ENCODE measurements at regions not wholly inside any gene's neighbourhood (a gene's known extent, or its start where the extent isn't known, plus 50 kb on each side); places are given as distances from the start of the nearest gene placed in this dataset.

- ChIA-PET POLR2A (interaction anchor here (6.2 kb wide), 1 partner anchor 9 kb away, joined by 59 read pairs; no protein-coding TSS in a partner anchor), SMC1A (ENCODE audit: uncharacterized antibody, unreplicated experiment) (interaction anchor here (0.6 to 2.0 kb wide), 7 partner anchors 10 to 133 kb away, joined by 3 to 7 read pairs (median 3); no protein-coding TSS in a partner anchor), CTCF (interaction anchor here (0.6 to 1.9 kb wide), 4 partner anchors 9 to 133 kb away, joined by 3 to 12 read pairs (median 4); no protein-coding TSS in a partner anchor), RAD21 (ENCODE audit: unreplicated experiment) (interaction anchor here (6.7 kb wide), 1 partner anchor 9 kb away, joined by 74 read pairs; no protein-coding TSS in a partner anchor)
- no peak overlapping the region for H2AFZ ChIP-seq (ENCODE audit: control insufficient read depth, low read depth, low read length)
- H3K27ac ChIP-seq (ENCODE audit: control insufficient read depth, insufficient read depth), result no peak overlapping the region
- H3K9ac ChIP-seq (ENCODE audit: control insufficient read depth, insufficient read depth, low read length), result no peak overlapping the region
- FAIRE-seq (no peak), DNase-seq (ENCODE audit: low read depth, low spot score) (no peak), ATAC-seq (no peak)
- intact Hi-C loops (cut with micrococcal nuclease; ENCODE audit: unreplicated experiment) (no loop called here), in situ Hi-C loops (cut with MboI) (no loop called here)
- H3K36me3 ChIP-seq (ENCODE audit: control insufficient read depth in 2 of 2, insufficient read depth in 2 of 2, low read length in 1 of 2), result no peaks in the 10 kb centered on the region
- no peak overlapping the region for H3K4me3 ChIP-seq
- no peaks in the 10 kb centered on the region for H4K20me1 ChIP-seq (ENCODE audit: control insufficient read depth, insufficient read depth)
- no peaks in the 10 kb centered on the region; a peak in 1 of 4 replicates for H3K27me3 ChIP-seq (replicated peaks in 1 of 2; ENCODE audit: control insufficient read depth in 2 of 2, insufficient read depth in 2 of 2, low read length in 1 of 2)
- peaks cover 6% of the 10 kb centered on the region; the same call in 2 of the 3 replicates for H3K9me3 ChIP-seq (replicated peaks; ENCODE audit: control insufficient read depth, insufficient read depth, low read length)
- H3K4me2 ChIP-seq (ENCODE audit: control insufficient read depth, insufficient read depth), result no peak overlapping the region
- no TSS peak for BruUV-seq (replicated peaks)
- H3K79me2 ChIP-seq (ENCODE audit: control insufficient read depth, insufficient read depth, low read length), result no peaks in the 10 kb centered on the region
- peaks cover 64% of the 10 kb centered on the region for H3K4me1 ChIP-seq (ENCODE audit: control insufficient read depth, insufficient read depth, low read length)
- 88% methylated on average over 14 of the region's 14 CpGs for WGBS (ENCODE audit: insufficient coverage, insufficient replicate concordance, low lambda C conversion rate, missing lambda C conversion rate)
- TF ChIP-seq GABPA (IDR thresholded peaks at IDR 0.05; ENCODE audit: low read depth) (no peak), ZNF217 (IDR thresholded peaks at IDR 0.05) (no peak), TCF3 (IDR thresholded peaks at IDR 0.05; ENCODE audit: borderline replicate concordance, insufficient read depth, low read depth, low read length) (no peak), ATF2 (IDR thresholded peaks at IDR 0.05; ENCODE audit: low read length) (no peak), E2F8 (IDR thresholded peaks at IDR 0.05; ENCODE audit: low read depth, partially characterized antibody) (no peak), HSF1 (IDR thresholded peaks at IDR 0.05; ENCODE audit: low read depth, low read length) (no peak), CUX1 (IDR thresholded peaks at IDR 0.05; ENCODE audit: insufficient replicate concordance, low read depth, low read length) (no peak), SREBF1 (IDR thresholded peaks at IDR 0.05; ENCODE audit: low read length) (no peak)
Observed at GRCh38 chr1:9422321-9422720, 116.9 kb upstream of the SLC25A33 start.
